ENCODE measurements at regions not wholly inside any gene's neighbourhood (a gene's known extent, or its start where the extent isn't known, plus 50 kb on each side); places are given as distances from the start of the nearest gene placed in this dataset.
"Not testable (repeated sequence)": the region's sequence is repeated elsewhere in the genome, so short reads cannot be mapped to it uniquely, and the experiment has no call there.

- DNase-seq, result no peak
Observed at GRCh38 chr10:36540611-36541010, 584.8 kb upstream of the ANKRD30A start.

DNA sequence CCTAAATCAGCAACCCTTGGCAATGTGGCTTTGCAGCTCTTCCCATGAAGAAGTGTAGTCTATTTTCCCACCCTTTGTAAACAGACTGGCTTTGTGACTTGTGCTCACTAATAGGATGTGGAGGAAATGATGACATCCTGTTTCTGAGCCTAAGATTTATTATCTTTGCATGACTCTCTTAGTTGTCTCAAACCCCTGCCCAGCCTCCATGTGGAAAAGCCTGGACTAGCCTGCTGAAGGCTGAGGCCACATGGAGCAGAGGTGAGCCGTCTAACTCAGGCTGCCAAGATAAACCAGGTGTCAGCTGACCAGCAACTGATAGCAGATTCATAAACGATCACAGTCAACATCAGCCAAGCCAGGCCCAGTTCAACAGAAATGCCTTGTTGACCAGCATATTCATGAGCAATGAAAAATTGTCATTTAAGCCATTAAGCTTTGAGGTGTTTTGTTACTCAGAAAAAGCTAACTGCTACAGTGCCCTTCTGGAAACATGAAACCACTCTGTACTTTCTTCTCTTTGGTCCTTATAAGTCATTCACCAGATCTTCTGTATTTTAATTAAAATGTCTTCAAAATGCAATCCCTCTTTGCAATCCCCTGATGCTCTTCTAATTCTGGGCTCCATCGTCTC is 586.3 kb upstream of the ANKRD30A start:
- no peak for DNase-seq

DNA sequence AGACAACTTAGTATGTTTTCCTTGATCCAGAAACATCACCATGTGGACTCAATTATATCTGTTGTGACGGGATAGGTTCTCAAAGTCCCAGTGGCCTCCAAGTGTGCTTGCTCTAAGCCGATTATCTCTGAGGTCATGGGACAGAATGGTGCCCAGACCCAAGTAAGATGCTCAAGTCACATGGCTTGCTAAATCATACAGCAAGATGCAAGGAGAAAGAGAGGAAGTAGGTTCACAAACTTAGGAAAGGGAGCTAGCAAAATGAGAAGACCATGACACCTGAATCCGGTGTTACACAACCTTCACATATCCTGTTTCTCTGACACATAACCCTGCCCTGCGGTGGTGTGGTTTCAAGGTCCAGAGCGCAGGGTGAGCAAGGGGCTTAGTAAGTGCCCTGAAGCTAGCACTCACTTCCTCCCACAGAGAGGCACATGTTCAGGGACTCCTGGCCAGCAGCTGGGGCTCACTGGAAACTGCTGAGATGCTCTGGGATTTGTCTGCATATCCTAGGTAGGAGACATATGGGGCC is 590.9 kb upstream of the ANKRD30A start:
- DNase-seq, result peak; percentile 6 to 25 (median 12)

- DNase-seq, result no peak
Observed at GRCh38 chr10:36533861-36534260, 591.5 kb upstream of the ANKRD30A start.

DNA sequence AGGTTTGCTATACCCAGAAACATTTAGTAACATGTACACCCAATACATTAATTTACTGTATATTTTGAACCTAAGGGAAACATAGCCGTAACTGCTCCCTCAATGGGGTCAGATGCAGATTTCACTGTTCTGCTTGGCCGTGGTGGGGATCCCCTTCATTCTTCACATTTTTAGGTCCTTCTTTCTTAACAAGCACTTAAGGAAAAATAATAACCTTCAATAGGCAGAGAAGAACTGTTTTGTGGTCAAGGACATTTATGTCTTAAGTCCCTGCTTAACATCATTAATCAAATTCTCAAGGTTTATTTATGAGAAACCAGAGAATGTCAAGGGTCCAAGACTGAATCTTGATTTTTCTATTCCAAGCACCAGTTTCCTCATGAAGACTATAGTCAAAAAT is 592.1 kb upstream of the ANKRD30A start:
- no peak for DNase-seq

- no peak for DNase-seq
Observed at GRCh38 chr10:36531621-36532020, 593.8 kb upstream of the ANKRD30A start.

- DNase-seq, result peak in 1 of 4 experiments; percentile 1
Observed at GRCh38 chr10:36526033-36526432, 599.4 kb upstream of the ANKRD30A start.

GRCh38 chr10:36524126-36524525 is 601.3 kb upstream of the ANKRD30A start:
- DNase-seq, result not testable (repeated sequence)

- no peak for DNase-seq
Observed at GRCh38 chr10:36519909-36520308, 605.5 kb upstream of the ANKRD30A start.

GRCh38 chr10:36516281-36516680 is 609.1 kb upstream of the ANKRD30A start:
- DNase-seq, result no peak

DNA sequence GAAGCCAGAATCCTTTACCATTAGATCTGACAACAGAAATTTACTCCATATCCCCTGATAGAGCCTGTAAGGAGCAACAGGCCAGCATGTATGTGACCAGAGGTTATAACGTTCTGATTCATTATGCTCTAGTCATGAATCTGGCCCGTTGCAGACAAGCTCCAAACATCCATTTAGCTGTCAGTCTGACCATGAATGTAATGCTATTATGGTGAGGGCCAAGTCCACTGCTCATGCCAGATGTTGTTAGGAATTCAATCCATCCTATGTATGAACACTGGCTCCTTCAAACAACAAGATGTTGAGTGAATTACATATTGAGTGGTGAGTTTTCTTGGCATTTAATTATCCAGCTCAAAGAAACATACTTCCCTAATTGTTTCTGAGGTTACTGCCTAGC is 610.1 kb upstream of the ANKRD30A start:
- no peak for DNase-seq

DNA sequence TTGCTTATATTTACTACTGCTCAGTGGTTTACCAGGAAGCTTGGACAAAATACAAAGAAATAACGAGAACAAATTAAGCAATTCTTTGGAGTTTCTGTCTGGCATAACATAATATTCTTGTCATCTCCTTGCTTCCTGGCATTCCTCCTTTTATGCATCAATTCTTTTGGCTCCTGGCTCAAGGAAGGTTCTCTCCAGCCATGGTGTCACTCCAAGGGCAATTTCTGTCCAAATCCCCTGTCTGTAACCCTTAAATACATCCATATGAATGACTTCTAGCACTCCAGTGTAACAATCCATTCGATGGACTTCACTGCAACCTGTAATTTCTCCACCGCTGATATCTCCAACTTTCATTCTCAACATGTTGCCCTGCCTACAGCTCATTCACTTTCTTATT is 617.7 kb upstream of the ANKRD30A start:
- no peak for DNase-seq

GRCh38 chr10:36506697-36507496 is 618.5 kb upstream of the ANKRD30A start:
- no peak for DNase-seq

DNA sequence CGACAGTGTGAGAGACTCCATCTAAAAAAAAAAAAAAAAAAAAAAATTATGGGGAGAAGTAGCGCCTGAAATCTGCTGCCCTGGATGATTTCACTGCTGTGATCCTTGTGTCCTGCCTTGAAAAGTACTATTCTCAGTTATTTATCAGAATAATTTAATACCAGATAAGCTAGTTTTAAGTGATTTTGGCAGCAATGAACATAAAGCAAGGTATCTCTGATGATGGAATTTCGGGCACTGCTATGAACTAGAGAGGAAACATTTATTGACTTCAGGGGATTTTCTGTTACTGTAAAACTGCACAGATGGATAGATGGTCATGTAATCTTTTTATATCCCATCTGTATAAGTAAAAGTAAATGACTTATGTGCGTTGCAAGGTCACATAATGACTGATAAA is 619.1 kb upstream of the ANKRD30A start:
- DNase-seq, result no peak

GRCh38 chr10:36504758-36505157 is 620.6 kb upstream of the ANKRD30A start:
- no peak for DNase-seq

DNA sequence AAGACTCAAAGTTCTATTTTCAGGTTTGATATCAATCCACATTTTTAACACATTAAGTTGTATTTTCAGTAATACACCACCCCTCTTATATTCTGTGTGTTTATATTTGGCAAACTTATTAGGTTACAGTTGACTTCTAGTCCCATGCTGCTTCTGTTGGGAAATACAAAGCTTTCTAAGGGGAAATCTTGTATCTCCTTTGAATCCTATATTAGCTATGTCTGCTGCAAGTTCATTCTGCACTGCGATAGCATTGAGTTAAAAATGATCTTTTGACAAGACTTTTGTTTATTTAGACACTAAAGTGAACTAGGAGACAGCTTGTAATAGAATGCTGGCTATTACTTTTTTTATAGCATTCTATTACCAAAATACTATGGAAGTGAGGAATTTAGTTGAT is 625.1 kb upstream of the ANKRD30A start:
- no peak for DNase-seq

- no peak for DNase-seq
Observed at GRCh38 chr10:36499693-36500092, 625.7 kb upstream of the ANKRD30A start.

DNA sequence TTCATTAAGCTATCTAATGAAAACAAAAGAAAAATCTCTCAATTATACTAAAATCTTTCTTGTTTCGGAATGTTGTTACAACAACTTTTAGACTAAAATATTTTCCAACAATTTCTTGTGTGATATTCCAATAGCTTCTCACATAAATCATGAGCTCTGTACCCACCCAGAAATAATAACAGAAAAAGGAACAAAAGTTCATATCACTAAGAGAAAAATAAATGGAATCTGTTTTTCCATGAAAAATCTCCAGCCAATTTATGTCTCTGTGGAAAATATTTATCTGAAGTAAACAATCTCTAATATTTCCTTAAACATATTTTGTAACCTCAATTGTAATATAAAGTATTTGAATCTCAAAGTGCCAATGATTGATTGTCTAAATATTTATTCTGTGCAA is 628.6 kb upstream of the ANKRD30A start:
- no peak for DNase-seq

DNA sequence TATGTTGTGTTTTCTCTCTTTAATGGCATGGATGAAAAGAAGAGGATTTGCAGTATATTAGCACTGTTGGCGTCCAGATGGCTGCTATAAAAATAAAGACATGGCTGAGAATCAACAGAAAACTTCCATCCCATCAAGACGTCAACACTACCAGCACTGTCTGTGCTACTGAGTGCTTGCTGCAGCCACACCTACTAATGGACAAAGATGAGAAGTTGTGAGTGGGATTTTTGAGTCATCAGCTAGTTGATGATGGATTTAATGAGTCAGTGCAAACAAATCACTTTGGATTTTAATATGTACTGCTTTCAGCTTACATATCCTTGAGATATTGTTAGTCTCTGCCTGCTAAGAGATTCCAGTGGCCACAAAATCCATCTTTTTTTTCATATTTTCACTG is 631.0 kb upstream of the ANKRD30A start:
- DNase-seq, result no peak

GRCh38 chr10:36493516-36493880 is 631.9 kb upstream of the ANKRD30A start:
- no peak for DNase-seq

DNA sequence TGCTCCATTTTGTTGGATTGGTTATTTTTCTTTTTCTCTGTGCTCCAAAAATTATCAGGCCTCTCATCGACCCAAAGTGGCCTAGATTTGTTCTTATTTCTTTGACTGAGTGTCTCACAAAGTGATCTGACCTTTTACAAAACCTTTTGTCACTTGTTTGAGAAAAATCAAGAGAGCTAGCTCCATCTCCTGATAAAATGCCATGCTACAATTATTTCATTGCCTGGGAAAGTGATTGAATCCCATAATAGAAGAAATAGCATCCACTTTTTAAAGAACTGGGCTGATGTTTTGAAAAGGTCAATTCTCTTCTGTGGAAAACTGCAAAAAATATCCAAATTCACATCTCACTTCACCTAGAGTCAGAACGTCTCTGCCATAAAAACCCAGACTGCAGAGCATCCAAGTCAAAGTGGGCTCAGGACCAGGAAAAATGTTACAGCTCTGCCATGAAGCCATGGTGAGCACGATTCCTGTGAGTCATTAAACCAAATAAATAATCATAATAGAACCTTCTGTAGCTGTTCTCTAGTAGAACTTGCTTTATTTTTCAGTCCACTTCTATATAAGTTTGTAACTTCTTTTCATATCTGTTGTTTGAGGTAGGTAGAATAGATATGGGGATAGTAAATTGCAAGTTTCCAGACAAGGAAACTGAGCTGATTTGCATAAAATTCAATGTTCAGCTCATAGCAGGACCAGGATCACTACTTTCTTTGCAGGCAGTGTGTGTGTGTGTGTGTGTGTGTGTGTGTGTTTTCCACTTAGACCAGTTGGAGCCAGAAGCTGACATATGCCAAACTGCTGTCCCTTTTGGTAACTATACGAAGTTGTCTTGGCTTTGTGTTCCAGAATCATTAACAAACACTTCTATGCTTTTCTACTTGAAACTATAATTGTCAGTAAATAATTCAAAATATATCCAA is 632.5 kb upstream of the ANKRD30A start:
- no peak for DNase-seq

- DNase-seq, result no peak
Observed at GRCh38 chr10:36491926-36492325, 633.5 kb upstream of the ANKRD30A start.

DNA sequence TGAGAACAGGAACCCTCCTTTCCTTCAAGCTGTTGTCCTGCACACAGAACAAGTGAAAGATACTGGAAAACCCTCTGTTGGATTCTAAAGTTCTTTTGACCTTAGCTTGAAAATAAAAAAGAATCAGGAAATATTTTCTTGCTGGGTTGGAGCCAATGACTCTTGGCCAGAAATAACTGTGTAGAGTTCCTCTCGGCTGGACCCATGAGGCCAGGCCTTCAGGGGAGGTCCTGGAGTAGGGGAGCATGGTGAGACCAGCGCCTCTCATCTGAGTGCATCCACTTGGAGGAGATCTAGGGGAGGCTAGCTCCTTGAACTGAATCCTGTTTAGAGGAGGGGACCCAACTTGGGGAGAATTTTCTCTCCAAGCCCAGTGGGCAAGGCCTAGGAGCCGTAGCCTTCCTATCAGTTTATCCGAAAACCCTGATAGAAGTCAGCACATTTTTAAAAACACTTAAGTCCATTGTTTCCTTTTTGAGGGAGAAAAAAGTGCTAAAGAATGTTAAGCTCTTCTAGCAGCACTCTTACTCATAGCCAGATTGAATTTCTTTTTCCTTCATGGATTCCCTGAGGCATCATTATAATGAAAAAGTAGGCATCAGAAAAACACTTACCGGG is 635.7 kb upstream of the ANKRD30A start:
- no peak for DNase-seq
